ENCODE measurements at regions not wholly inside any gene's neighbourhood (a gene's known extent, or its start where the extent isn't known, plus 50 kb on each side); places are given as distances from the start of the nearest gene placed in this dataset.

DNA sequence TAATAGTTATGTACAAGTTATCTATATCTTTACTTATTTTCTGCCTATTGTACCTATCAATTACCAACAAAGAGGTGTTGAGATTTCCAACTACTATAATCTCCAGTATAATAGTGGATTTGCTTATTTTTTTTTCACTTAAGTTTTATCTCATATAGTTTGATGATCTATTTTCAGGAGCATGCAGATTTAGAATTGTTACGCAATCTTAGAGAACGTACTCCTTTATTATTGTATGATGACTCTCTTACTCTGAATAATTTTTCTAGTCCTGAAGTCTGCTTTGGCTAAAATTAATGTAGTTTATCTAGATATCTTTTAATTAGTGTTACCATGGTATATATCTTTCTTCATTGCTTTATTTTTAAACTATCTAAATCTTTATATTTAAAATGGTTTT is 205.2 kb downstream of the SCG2 start:
- DNase-seq (ENCODE audit: low read depth, low spot score) = no peak
- intact Hi-C loops (cut with micrococcal nuclease; ENCODE audit: unreplicated experiment) (no loop called here), in situ Hi-C loops (cut with MboI) (no loop called here)
- no peaks in the 10 kb centered on the region for H3K27me3 ChIP-seq (replicated peaks in 1 of 2; ENCODE audit: control insufficient read depth in 2 of 2, insufficient read depth in 2 of 2, low read length in 1 of 2)
- no peaks in the 10 kb centered on the region for H3K9me3 ChIP-seq (replicated peaks; ENCODE audit: control insufficient read depth, insufficient read depth, low read length)
- no peak overlapping the region for H2AFZ ChIP-seq (ENCODE audit: control insufficient read depth, low read depth, low read length)
- no TSS peak for BruUV-seq (replicated peaks)
- no peaks in the 10 kb centered on the region for H3K36me3 ChIP-seq (ENCODE audit: control insufficient read depth in 2 of 2, insufficient read depth in 2 of 2, low read length in 1 of 2)
- no peaks in the 10 kb centered on the region for H4K20me1 ChIP-seq (ENCODE audit: control insufficient read depth, insufficient read depth)
- SMC1A ChIA-PET (ENCODE audit: uncharacterized antibody, unreplicated experiment) = no interaction called here
- no peak for TF ChIP-seq DPF2 (IDR thresholded peaks at IDR 0.05)
- TF ChIP-seq, protein P1, sequence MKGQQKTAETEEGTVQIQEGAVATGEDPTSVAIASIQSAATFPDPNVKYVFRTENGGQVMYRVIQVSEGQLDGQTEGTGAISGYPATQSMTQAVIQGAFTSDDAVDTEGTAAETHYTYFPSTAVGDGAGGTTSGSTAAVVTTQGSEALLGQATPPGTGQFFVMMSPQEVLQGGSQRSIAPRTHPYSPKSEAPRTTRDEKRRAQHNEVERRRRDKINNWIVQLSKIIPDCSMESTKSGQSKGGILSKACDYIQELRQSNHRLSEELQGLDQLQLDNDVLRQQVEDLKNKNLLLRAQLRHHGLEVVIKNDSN (IDR thresholded peaks at IDR 0.05; ENCODE audit: borderline replicate concordance, extremely low read length, insufficient read depth, low read depth, low read length) = no peak
- CTCF ChIA-PET = no interaction called here
- no peak overlapping the region for H3K9ac ChIP-seq (ENCODE audit: control insufficient read depth, insufficient read depth, low read length)
- H3K27ac ChIP-seq (ENCODE audit: control insufficient read depth, insufficient read depth) = no peak overlapping the region
- H3K4me1 ChIP-seq (ENCODE audit: control insufficient read depth, insufficient read depth, low read length) = no peaks in the 10 kb centered on the region
- POLR2A ChIA-PET = no interaction called here
- no peak overlapping the region for H3K4me2 ChIP-seq (ENCODE audit: control insufficient read depth, insufficient read depth)
- WGBS (ENCODE audit: insufficient coverage, insufficient replicate concordance, low lambda C conversion rate, missing lambda C conversion rate) = 41% methylated on average over 2 of the region's 2 CpGs
- FAIRE-seq = no peak
- RAD21 ChIA-PET (ENCODE audit: unreplicated experiment) = no interaction called here
- no peaks in the 10 kb centered on the region for H3K79me2 ChIP-seq (ENCODE audit: control insufficient read depth, insufficient read depth, low read length)
- no peak overlapping the region for H3K4me3 ChIP-seq
- ATAC-seq = no peak

DNA sequence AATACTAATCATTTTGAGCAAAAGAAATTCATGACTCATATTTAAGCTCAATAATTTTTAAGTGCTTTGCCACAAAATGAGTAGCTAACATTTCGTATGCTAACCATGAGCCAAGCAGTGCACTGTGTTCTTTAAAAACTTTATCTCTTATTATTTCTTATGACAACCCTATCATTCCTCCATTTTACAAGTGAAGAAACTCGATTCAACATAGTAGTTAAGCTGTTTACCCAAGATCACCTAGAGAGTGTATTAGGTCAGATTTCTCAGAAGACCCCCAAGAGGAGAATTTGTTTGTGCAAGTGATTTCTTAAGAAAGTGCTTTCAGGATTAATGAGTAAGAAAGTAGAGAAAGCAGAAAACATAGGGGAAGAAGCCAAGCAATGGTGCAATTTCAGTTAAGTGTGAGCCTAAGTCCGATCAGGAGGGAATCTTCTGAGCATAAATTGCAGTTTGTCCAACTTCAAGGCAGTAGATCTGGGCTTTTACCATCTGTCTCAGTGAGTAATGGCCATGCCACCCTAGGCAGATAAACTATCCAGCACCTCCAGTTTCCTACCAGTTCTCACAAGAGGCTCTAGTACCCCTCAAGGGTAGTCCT is 202.7 kb downstream of the SCG2 start:
- ATAC-seq (no peak), FAIRE-seq (no peak), DNase-seq (ENCODE audit: low read depth, low spot score) (no peak)
- 0% methylated on average over 3 of the region's 3 CpGs for WGBS (ENCODE audit: insufficient coverage, insufficient replicate concordance, low lambda C conversion rate, missing lambda C conversion rate)
- no peaks in the 10 kb centered on the region for H3K36me3 ChIP-seq (ENCODE audit: control insufficient read depth in 2 of 2, insufficient read depth in 2 of 2, low read length in 1 of 2)
- ChIA-PET SMC1A (ENCODE audit: uncharacterized antibody, unreplicated experiment) (interaction anchor here (1.1 kb wide), 1 partner anchor 12 kb away, joined by 3 read pairs; no protein-coding TSS in a partner anchor), RAD21 (ENCODE audit: unreplicated experiment) (no interaction called here), POLR2A (no interaction called here), CTCF (interaction anchor here (1.2 kb wide), 1 partner anchor 20 kb away, joined by 3 read pairs; no protein-coding TSS in a partner anchor)
- H3K4me3 ChIP-seq = no peak overlapping the region
- intact Hi-C loops (cut with micrococcal nuclease; ENCODE audit: unreplicated experiment) (no loop called here), in situ Hi-C loops (cut with MboI) (no loop called here)
- no peak overlapping the region for H3K9ac ChIP-seq (ENCODE audit: control insufficient read depth, insufficient read depth, low read length)
- no peaks in the 10 kb centered on the region for H4K20me1 ChIP-seq (ENCODE audit: control insufficient read depth, insufficient read depth)
- H2AFZ ChIP-seq (ENCODE audit: control insufficient read depth, low read depth, low read length) = no peak overlapping the region
- no peak overlapping the region for H3K4me2 ChIP-seq (ENCODE audit: control insufficient read depth, insufficient read depth)
- H3K4me1 ChIP-seq (ENCODE audit: control insufficient read depth, insufficient read depth, low read length) = no peaks in the 10 kb centered on the region
- no peak overlapping the region for H3K27ac ChIP-seq (ENCODE audit: control insufficient read depth, insufficient read depth)
- no peaks in the 10 kb centered on the region for H3K79me2 ChIP-seq (ENCODE audit: control insufficient read depth, insufficient read depth, low read length)
- H3K27me3 ChIP-seq (replicated peaks in 1 of 2; ENCODE audit: control insufficient read depth in 2 of 2, insufficient read depth in 2 of 2, low read length in 1 of 2) = no peaks in the 10 kb centered on the region
- no TSS peak for BruUV-seq (replicated peaks)
- H3K9me3 ChIP-seq (replicated peaks; ENCODE audit: control insufficient read depth, insufficient read depth, low read length) = no peaks in the 10 kb centered on the region
- TF ChIP-seq RAD21 (IDR thresholded peaks at IDR 0.05; ENCODE audit: insufficient read depth, low read depth, low read length) (no peak), PML (IDR thresholded peaks at IDR 0.05; ENCODE audit: low read length) (no peak), KAT2A (conservative IDR thresholded peaks at IDR 0.05; ENCODE audit: control insufficient read depth, low read depth, low read length) (no peak)
- TF ChIP-seq, protein P2, sequence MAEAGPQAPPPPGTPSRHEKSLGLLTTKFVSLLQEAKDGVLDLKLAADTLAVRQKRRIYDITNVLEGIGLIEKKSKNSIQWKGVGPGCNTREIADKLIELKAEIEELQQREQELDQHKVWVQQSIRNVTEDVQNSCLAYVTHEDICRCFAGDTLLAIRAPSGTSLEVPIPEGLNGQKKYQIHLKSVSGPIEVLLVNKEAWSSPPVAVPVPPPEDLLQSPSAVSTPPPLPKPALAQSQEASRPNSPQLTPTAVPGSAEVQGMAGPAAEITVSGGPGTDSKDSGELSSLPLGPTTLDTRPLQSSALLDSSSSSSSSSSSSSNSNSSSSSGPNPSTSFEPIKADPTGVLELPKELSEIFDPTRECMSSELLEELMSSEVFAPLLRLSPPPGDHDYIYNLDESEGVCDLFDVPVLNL (IDR thresholded peaks at IDR 0.05; ENCODE audit: low read depth, low read length) = no peak
- TF ChIP-seq, protein P3, sequence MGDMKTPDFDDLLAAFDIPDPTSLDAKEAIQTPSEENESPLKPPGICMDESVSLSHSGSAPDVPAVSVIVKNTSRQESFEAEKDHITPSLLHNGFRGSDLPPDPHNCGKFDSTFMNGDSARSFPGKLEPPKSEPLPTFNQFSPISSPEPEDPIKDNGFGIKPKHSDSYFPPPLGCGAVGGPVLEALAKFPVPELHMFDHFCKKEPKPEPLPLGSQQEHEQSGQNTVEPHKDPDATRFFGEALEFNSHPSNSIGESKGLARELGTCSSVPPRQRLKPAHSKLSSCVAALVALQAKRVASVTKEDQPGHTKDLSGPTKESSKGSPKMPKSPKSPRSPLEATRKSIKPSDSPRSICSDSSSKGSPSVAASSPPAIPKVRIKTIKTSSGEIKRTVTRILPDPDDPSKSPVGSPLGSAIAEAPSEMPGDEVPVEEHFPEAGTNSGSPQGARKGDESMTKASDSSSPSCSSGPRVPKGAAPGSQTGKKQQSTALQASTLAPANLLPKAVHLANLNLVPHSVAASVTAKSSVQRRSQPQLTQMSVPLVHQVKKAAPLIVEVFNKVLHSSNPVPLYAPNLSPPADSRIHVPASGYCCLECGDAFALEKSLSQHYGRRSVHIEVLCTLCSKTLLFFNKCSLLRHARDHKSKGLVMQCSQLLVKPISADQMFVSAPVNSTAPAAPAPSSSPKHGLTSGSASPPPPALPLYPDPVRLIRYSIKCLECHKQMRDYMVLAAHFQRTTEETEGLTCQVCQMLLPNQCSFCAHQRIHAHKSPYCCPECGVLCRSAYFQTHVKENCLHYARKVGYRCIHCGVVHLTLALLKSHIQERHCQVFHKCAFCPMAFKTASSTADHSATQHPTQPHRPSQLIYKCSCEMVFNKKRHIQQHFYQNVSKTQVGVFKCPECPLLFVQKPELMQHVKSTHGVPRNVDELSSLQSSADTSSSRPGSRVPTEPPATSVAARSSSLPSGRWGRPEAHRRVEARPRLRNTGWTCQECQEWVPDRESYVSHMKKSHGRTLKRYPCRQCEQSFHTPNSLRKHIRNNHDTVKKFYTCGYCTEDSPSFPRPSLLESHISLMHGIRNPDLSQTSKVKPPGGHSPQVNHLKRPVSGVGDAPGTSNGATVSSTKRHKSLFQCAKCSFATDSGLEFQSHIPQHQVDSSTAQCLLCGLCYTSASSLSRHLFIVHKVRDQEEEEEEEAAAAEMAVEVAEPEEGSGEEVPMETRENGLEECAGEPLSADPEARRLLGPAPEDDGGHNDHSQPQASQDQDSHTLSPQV (IDR thresholded peaks at IDR 0.05) = no peak

All from GM12878 (cell line).